Ovary (tissue), 3 donors: ENCODE measurements at regions not wholly inside any gene's neighbourhood (a gene's known extent, or its start where the extent isn't known, plus 50 kb on each side); places are given as distances from the start of the nearest gene placed in this dataset.

Experiments used
- CTCF ChIP-seq, 3 donors: fragments of 450-650 bp in 2 of 3; fragments of 200-600 bp in 1 of 3; IDR thresholded peaks; one replicate each; pipeline versions ENCODE4 v1.5.1 to v1.8.0; 2016 to 2022; ENCODE audit warnings: antibody characterized with exemption in 3 of 3, mild to moderate bottlenecking in 1 of 3
- EP300 ChIP-seq: sonication (generic); formaldehyde crosslinking; IDR thresholded peaks from one replicate; pipeline ENCODE4 v1.6.1; 2017; ENCODE audit warnings: antibody characterized with exemption
- POLR2A ChIP-seq: fragments of 450-650 bp; IDR thresholded peaks from one replicate; pipeline ENCODE4 v1.6.1; 2017; ENCODE audit warnings: antibody characterized with exemption, mild to moderate bottlenecking, moderate library complexity
- donor health status: DM: no; HTN: no; CAD: no.

DNA sequence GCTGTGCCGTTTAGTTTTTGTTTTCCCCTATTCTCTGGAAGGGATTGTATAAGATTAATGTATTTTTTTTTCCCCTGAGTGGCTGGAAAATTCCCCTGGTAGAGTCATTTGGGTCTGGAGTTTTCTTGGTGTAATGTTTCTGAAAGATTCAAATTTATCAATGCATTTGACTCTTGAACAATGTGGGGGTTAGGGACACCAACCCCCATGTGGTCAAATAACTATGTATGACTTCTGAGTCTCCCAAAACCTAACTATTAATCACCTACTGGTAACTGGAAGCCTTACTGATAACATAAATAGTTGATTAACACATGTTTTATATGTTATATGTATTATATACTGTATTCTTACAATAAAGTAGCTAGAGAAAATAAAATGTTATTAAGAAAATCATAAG is 220.1 kb upstream of the PDE3A start:
- TF ChIP-seq CTCF (IDR thresholded peaks at IDR 0.05) (no peak), EP300 (no peak), POLR2A (no peak)
